ENCODE measurements at regions not wholly inside any gene's neighbourhood (a gene's known extent, or its start where the extent isn't known, plus 50 kb on each side); places are given as distances from the start of the nearest gene placed in this dataset.

GRCh38 chr15:29570948-29571791 is 251.1 kb downstream of the TJP1 start:
- Histone ChIP-seq H3K79me1 (ENCODE audit: low read depth, low read length) (no peaks in the 10 kb centered on the region), H3K9ac (replicated peaks in 1 of 4; ENCODE audit: extremely low read depth in 1 of 4, low read depth in 3 of 4, low read length in 3 of 4) (peak overlapping the region in 3 of 4 experiments; percentile 29 to 62 (median 36); a peak in 3 of 7 replicates), H4K20me1 (replicated peaks in 1 of 2; ENCODE audit: control insufficient read depth in 1 of 2, insufficient read depth in 2 of 2, low read length in 2 of 2) (no peaks in the 10 kb centered on the region), H3K36me3 (ENCODE audit: control insufficient read depth in 2 of 4, insufficient read depth in 4 of 4, low read length in 3 of 4) (no peaks in the 10 kb centered on the region), H3K4ac (replicated peaks; ENCODE audit: insufficient read length, low read depth, low read length) (no peak overlapping the region), H2AFZ (ENCODE audit: low read length) (peak overlapping the region; percentile 2; the same call in 1 of the 2 replicates), H4K8ac (ENCODE audit: extremely low read depth, insufficient read depth, low read length) (no peak overlapping the region; the same call in 1 of the 2 replicates), H3K4me2 (ENCODE audit: insufficient read depth in 1 of 2, low read depth in 2 of 2, low read length in 2 of 2) (peak overlapping the region; percentile 94 to 97), H4K91ac (replicated peaks; ENCODE audit: insufficient read length, low read length) (peak overlapping the region; percentile 60), H4K5ac (ENCODE audit: insufficient read length, low read depth, low read length) (no peak overlapping the region), H3K23me2 (ENCODE audit: low read depth, low read length) (peaks cover 10% of the 10 kb centered on the region), H2BK15ac (ENCODE audit: low read length) (no peak overlapping the region), H3K27ac (ENCODE audit: low read depth, low read length) (no peak overlapping the region), H2BK12ac (ENCODE audit: low read depth, low read length) (no peak overlapping the region; the same call in 1 of the 2 replicates), H2BK120ac (replicated peaks; ENCODE audit: low read depth, low read length) (no peak overlapping the region), H3K14ac (ENCODE audit: insufficient read length) (no peak overlapping the region), H3K4me3 (ENCODE audit: extremely low read depth in 1 of 4, insufficient read depth in 2 of 4, low read depth in 3 of 4, low read length in 4 of 4) (peak overlapping the region; percentile 55 to 67 (median 59)), H3K79me2 (ENCODE audit: control insufficient read depth in 1 of 2, insufficient read depth in 2 of 2, low read length in 2 of 2) (peaks cover 0 to 15% of the 10 kb centered on the region in 2 experiments; a peak in 2 of 4 replicates), H3K18ac (ENCODE audit: extremely low read depth, low read length) (peak overlapping the region; percentile 39; the same call in 1 of the 2 replicates), H2AK5ac (ENCODE audit: low read depth, low read length) (no peak overlapping the region), H3K27me3 (replicated peaks in 1 of 4; ENCODE audit: control insufficient read depth in 3 of 4, extremely low read depth in 1 of 4, insufficient read depth in 3 of 4, low read length in 3 of 4) (peaks cover 0 to 24% (median 13%) of the 10 kb centered on the region in 4 experiments; a peak in 6 of 7 replicates), H3K23ac (ENCODE audit: insufficient read length) (no peak overlapping the region), H2BK20ac (ENCODE audit: low read length) (no peak overlapping the region), H3K4me1 (replicated peaks in 1 of 4; ENCODE audit: control insufficient read depth in 3 of 4, insufficient read depth in 4 of 4, low read length in 3 of 4) (peaks cover 3 to 13% (median 8%) of the 10 kb centered on the region in 4 experiments; a peak in 6 of 7 replicates), H2BK5ac (ENCODE audit: low read depth, low read length) (no peak overlapping the region; the same call in 1 of the 2 replicates), H3K56ac (replicated peaks; ENCODE audit: insufficient read length, low read depth, low read length) (peak overlapping the region; percentile 12), H3K9me3 (ENCODE audit: insufficient read depth in 2 of 2, low read depth in 1 of 2, low read length in 1 of 2) (no peaks in the 10 kb centered on the region)
- ChIA-PET POLR2A (ENCODE audit: partially characterized antibody) (no interaction called here), CTCF (ENCODE audit: partially characterized antibody) (interaction anchor here (1.3 kb wide), 1 partner anchor 252 kb away, joined by 4 read pairs; no protein-coding TSS in a partner anchor)
- FAIRE-seq = no peak
- WGBS, 2 experiments (ENCODE audit: extremely low coverage in 1 of 2, insufficient coverage in 1 of 2, insufficient read length in 1 of 2, insufficient replicate concordance in 2 of 2, low coverage in 1 of 2, low lambda C conversion rate in 2 of 2, missing lambda C conversion rate in 1 of 2) = 2% methylated on average over 29 of the region's 85 CpGs; no CpG with 5 or more reads in 1 of the 2 experiments
- peak in 1 of 2 experiments; percentile 84 for DNase-seq (ENCODE audit: low read depth in 1 of 2, low spot score in 2 of 2)
- TF ChIP-seq TAF7 (optimal IDR thresholded peaks at IDR 0.05; ENCODE audit: borderline replicate concordance, low read depth, low read length) (peak; percentile 40), FOSL1 (IDR thresholded peaks at IDR 0.05; ENCODE audit: insufficient read depth, low read depth, low read length) (no peak), RAD21 (IDR thresholded peaks at IDR 0.05 in 1 of 2, conservative IDR thresholded peaks at IDR 0.05 in 1 of 2; ENCODE audit: low read depth in 2 of 2, low read length in 2 of 2) (peak; percentile 5 to 12; a peak in 1 of 4 replicates), GABPA (IDR thresholded peaks at IDR 0.05; ENCODE audit: borderline replicate concordance, insufficient read depth, low read length) (0 out of 2 replicates have a peak, but pooled peaks have one; percentile 70), SAP30 (IDR thresholded peaks at IDR 0.05; ENCODE audit: insufficient read depth, insufficient replicate concordance, low read length) (no peak), EGR1 (IDR thresholded peaks at IDR 0.05; ENCODE audit: borderline replicate concordance, low read depth, low read length) (peak; percentile 91)
- TF ChIP-seq, protein P1, sequence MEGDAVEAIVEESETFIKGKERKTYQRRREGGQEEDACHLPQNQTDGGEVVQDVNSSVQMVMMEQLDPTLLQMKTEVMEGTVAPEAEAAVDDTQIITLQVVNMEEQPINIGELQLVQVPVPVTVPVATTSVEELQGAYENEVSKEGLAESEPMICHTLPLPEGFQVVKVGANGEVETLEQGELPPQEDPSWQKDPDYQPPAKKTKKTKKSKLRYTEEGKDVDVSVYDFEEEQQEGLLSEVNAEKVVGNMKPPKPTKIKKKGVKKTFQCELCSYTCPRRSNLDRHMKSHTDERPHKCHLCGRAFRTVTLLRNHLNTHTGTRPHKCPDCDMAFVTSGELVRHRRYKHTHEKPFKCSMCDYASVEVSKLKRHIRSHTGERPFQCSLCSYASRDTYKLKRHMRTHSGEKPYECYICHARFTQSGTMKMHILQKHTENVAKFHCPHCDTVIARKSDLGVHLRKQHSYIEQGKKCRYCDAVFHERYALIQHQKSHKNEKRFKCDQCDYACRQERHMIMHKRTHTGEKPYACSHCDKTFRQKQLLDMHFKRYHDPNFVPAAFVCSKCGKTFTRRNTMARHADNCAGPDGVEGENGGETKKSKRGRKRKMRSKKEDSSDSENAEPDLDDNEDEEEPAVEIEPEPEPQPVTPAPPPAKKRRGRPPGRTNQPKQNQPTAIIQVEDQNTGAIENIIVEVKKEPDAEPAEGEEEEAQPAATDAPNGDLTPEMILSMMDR (IDR thresholded peaks at IDR 0.05; ENCODE audit: control extremely low read depth in 1 of 3, insufficient read depth in 1 of 3, low read depth in 1 of 3, low read length in 3 of 3) = 0 out of 4 replicates have a peak, but pooled peaks of 1 of the 3 experiments have one; percentile 3

Measured in H1 (cell line).